HG03045 (cell line): ENCODE measurements at regions not wholly inside any gene's neighbourhood (a gene's known extent, or its start where the extent isn't known, plus 50 kb on each side); places are given as distances from the start of the nearest gene placed in this dataset.

ENCODE experiments used
- ATAC-seq: cut with Tn5 transposase; IDR thresholded peaks from one replicate; pipeline ENCODE4 v1.9.1; 2021; ENCODE audit warnings: mild to moderate bottlenecking, moderate library complexity; ENCODE audit not compliant: unreplicated experiment

- ATAC-seq, result no peak
Observed at GRCh38 chr2:7281231-7282201, 364.3 kb downstream of the RNF144A start.

- ATAC-seq, result no peak
Observed at GRCh38 chr2:7286120-7286519, 368.9 kb downstream of the RNF144A start.

GRCh38 chr2:7288484-7288883 lies 371.3 kb downstream of the RNF144A start:
- ATAC-seq, result no peak

DNA sequence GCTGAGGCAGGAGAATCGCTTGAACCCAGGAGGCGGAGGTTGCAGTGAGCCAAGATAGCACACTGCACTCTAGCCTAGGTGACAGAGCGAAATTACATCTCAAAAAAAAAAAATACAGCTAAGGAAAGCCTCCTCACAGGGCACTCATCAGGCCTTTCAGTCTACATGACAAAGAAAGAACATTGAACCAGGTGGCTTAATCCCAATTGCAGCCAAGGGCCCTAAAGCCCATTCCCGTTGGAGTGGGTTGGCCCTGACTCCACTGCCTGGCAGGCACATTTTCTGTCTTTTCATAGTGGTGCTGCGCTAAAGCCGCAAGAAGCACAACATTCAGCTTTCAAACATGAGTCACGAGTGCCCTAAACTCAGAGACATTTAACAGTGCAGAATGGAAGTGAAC lies 372.5 kb downstream of the RNF144A start:
- ATAC-seq, result no peak

DNA sequence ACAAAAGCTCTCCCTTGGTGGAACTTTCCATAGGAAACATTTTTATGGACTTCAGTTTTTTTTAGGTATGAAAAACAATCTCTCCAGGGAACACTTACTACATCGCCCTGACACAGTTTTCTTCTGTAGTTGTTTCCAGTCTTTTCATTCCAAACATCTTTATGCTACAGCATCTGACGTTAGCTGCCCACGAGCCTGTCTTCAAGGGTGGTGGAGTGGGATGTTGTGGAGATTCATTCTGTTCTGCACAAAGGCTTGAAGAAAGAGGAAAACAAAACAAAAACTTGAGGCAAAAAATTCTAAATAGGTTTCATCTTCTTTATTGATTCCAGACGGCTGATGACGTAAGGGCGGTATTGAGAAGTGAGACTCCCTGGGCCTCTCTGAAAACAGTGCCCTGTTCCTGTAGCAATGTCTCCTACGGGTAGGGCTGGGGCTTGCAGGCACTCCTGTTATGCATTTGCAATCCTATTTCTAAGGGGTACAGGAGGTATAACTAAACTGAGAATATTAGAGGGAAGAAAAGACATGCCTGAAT lies 375.0 kb downstream of the RNF144A start:
- ATAC-seq, result no peak

- ATAC-seq, result no peak
Observed at GRCh38 chr2:7309582-7309981, 392.4 kb downstream of the RNF144A start.

GRCh38 chr2:7324706-7325105 lies 407.5 kb downstream of the RNF144A start:
- ATAC-seq, result no peak

- ATAC-seq, result no peak
Observed at GRCh38 chr2:7325186-7325585, 408.0 kb downstream of the RNF144A start.

GRCh38 chr2:7329465-7329864 lies 412.3 kb downstream of the RNF144A start:
- no peak for ATAC-seq

DNA sequence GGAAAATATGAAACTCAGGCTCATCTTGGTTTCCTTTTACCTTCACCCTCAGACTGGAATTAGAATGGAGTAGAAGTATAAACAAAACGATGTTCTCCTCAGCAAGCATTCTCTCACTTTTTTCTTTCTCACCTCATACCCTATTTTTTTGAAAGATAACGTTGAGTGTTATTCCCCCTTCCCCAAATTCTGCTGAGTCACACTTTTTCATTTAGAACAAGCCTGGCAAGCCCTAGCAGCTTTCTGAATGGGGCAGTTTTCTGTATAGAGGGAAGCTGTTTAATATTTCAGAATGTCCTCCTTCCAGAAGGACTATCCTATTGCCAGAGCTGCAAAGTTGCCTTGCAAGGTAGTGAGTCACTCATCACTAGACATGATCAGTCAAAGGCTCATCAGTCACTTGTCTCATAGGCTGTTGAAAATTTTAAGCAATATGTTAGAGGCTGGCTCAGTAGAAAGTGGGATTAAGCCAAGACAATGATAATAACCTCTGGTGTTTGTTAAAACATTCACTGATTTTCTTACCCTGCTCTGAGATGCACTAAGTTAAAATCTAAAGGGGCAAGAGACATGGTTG lies 416.1 kb downstream of the RNF144A start:
- no peak for ATAC-seq

- no peak for ATAC-seq
Observed at GRCh38 chr2:7333960-7334493, 416.8 kb downstream of the RNF144A start.

DNA sequence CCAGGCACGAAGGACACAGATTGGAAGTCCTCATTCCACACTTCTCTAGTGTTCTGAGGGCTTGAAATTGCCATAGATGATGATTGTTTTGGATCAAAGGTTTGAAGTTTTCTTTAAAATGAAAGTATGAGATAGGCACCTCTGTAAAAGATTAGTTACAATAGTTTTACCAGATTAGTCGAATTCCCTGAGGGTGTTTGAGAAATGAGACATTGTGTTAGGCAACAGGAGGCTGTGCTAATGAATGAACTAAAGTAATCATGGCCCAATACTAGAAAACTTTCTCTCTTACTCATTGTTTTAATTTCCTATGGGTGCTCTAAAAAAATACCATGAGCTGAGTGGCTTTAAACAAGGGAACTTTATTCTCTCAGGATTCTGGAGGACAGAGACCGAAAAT lies 421.7 kb downstream of the RNF144A start:
- ATAC-seq, result no peak

DNA sequence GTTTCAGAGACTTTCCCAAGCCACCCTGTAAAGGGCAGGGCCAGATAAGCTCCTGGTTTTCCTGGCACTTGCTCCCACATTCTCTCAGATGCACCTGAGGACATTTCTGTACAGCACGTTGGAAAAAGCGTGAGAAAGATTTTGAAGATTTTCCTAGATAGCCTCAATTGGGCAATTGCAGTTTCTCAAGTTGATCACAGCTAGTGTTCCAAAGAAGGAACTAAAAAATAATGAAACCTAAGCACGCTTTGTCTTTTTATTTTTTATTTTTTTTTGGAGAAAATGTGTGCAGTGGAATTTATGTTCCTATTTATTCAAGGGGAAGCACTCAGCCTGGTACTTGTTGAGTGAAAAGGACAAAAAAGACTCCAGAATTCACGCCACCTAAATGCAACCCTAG lies 429.1 kb downstream of the RNF144A start:
- ATAC-seq, result no peak

GRCh38 chr2:7348761-7349160 lies 431.5 kb downstream of the RNF144A start:
- no peak for ATAC-seq

DNA sequence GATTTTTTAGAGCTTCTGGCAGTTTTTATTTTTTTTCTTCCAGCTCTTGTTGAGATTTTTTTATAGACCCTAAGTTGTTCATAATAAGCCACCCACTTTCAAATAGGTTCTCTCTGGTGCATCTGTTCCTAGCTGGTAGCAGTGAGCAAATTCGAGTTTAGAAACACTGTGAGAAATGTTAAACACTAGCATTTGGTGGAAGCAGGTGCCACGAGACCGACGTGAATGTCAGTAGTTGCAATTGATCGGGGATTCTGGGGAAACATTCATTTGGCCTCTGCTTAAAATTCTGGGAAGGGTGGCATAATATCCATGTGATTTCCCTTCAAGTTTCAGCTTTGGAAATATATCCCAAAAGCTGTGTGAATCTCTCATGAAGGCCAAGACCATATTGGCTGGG lies 435.0 kb downstream of the RNF144A start:
- no peak for ATAC-seq

GRCh38 chr2:7353571-7353970 lies 436.4 kb downstream of the RNF144A start:
- ATAC-seq, result no peak

GRCh38 chr2:7355781-7356180 lies 438.6 kb downstream of the RNF144A start:
- no peak for ATAC-seq

DNA sequence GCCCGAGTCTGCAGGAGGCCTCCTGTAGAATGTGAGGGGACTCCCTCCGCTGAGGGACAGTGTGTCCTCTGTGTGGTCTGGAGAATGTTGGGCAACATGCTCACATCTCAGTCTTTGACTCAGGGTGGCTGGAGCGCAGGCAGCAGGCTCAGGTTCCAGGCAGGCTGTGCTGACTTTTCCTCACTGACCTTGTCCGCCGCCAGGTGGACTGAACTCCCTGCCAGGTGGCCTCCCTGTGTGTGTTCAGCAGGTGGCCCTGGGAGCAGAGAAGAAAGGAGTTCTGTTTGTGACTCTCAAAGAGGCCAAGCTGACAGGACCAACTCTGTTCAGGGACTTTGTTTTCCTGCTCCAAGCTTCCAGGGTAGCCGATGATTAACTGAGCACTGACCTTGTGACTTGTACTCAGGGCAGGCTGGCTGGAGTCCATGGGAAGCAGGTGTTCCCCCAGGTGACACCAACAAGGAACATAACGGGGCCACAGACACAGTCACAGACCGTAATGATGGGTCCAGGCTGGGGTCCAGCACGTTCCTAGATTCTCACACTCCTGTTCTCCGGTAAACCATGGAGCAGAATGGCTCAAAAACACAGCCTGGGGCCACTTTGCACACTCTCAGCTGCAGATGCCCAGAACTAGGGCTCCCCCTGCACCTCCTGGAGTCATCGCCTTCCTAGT lies 439.8 kb downstream of the RNF144A start:
- no peak for ATAC-seq

DNA sequence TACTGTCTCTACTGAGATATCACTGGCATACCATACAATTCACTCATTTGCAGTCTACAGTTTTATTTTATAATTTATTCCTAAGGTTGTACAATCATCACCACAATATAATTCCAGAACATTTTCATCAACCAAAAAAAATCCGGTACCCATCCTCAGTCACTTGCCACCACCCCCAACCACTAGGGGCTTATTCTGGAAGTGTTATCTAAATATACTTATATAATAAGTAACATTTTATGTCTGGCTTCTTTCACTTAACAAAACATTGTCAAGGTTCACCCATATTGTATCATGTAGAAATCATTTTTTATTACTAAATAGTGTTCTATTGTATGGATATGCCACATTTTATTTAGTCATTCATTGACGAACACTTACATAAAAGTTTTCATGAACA lies 440.8 kb downstream of the RNF144A start:
- no peak for ATAC-seq

- ATAC-seq, result no peak
Observed at GRCh38 chr2:7358865-7359447, 441.7 kb downstream of the RNF144A start.

DNA sequence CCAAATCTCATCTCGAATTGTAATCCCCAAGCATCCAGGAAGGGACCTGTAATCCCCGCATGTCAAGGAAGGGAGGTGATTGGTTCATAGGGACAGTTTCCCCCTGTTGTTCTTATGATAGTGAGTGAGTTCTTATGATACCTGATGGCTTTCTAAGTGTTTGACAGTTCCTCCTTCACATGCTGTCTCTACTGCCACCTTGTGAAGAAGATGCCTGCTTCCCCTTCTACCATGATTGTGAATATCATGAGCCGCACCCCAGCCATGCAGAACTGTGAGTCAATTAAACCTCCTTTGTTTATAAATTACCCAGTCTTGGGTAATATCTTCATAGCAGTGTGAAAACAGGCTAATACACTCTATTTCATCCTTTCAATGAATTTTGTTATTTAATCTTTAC lies 446.7 kb downstream of the RNF144A start:
- no peak for ATAC-seq
